ENCODE measurements at regions not wholly inside any gene's neighbourhood (a gene's known extent, or its start where the extent isn't known, plus 50 kb on each side); places are given as distances from the start of the nearest gene placed in this dataset.
"Not testable (repeated sequence)": the region's sequence is repeated elsewhere in the genome, so short reads cannot be mapped to it uniquely, and the experiment has no call there.

GRCh38 chr11:29231991-29232390 is 784.8 kb downstream of the KCNA4 start:
- DNase-seq, result no peak

- no peak for DNase-seq
Measured at GRCh38 chr11:29231586-29231985, 785.2 kb downstream of the KCNA4 start.

DNA sequence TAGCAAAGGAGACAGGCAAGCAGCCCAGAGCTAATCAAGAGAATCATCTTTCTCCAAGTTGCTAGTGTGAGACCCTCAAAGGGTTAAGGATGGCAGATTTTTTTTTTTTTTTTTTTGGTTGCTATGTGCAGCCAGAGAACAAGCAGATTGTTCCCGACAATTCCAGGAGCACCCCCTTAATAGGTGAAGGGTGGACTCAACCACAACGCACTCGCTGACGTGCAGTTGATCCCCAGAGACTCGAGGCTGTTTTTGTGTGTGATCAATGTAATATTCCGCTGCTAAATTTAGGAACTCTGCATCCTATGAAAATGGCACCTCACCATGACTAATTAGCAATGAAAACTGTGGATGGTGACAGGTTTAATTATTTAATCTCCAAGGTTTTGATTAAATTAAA is 789.0 kb downstream of the KCNA4 start:
- DNase-seq, result no peak

DNA sequence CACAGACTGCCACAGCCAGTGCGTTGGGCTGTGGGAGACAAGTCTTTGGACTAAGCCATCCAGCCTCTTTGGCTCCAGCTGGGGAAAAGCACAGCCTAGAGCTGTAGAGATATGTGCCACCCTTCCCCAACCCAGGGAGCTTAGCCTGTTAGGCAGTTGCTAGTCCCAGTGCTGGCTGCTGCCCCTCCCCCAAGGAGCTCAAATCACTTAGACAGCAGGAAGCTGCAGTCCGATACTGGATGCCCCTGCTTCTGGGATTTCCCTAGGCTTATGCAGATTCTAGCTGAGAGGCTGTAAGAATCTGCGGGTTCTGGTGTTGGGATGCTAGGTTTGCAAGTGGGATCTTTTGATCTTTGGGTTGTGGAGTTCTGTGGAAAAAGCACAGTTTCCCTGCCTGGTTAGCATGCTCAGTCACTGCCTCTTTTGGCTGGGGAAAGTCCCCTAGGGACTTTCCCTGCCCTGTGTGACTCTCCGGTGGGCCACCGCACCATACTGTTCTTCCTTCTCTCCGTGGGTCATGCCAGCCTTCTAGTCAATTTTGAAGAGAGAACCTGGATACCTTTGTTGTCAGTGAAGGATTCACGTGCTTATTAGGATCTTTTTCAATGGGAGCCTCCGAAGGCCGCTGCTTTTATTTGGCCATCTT is 792.0 kb downstream of the KCNA4 start:
- DNase-seq, result no peak

- DNase-seq, result not testable (repeated sequence)
Measured at GRCh38 chr11:29219531-29219930, 797.3 kb downstream of the KCNA4 start.

DNA sequence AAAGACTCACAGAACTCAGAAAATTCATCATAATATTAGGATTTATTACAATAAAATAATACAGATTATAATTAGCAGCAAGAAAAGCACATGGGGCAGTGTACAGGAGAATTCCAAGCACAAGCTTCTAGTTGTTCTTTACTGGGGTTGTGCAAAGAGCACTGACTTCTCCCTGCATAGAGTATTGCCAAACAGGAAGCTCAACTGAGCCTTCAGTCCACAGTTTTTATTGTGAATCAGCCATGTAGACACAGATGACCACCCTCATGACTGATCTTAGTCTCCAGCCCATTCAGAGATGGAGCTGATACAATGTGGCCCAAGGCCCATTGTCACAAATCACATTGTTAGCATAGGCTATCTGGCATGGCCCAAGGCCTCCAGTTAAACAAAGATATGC is 798.9 kb downstream of the KCNA4 start:
- DNase-seq, result no peak

GRCh38 chr11:29214833-29215232 is 802.0 kb downstream of the KCNA4 start:
- DNase-seq, result no peak

GRCh38 chr11:29211202-29211601 is 805.6 kb downstream of the KCNA4 start:
- DNase-seq, result no peak

DNA sequence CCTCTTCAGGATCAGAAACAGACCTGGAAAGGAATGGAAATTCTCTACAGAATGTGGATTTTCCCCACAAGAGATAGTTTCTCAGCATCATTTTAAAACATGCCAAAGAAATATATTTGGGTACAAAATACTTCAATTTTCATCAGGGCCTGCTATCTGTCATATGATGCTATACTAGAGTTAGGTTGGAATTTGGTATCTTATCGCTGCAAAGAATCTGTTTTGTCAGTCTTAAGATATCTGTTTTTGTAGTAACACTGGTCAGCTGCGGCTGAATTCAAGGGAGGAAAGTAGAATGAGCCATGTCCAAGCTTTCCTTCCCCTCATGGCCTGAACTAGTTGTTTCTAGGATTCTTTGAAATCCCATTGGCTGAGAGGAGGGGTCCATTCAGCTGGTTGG is 806.4 kb downstream of the KCNA4 start:
- no peak for DNase-seq

DNA sequence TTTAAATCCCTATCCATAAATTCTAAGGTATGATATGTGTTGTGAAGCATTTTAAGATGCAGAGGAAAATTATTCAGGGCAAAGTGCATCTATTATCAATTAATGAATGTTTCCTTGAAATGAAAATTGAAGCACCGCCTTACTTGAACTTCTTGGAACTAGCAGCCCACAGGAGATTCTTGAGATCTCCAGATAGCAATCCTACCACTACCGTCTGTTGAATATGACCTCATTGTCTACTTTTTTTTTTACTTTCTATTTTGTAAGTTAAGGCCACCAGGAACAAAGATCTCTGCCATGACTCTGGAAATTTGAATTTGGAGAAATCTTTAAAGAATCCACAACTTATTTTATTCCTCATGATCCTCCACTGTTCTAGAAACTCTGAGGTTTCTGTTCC is 808.7 kb downstream of the KCNA4 start:
- no peak for DNase-seq

- DNase-seq, result no peak
Measured at GRCh38 chr11:29200791-29201562, 815.9 kb downstream of the KCNA4 start.

GRCh38 chr11:29190313-29190712 is 826.5 kb downstream of the KCNA4 start:
- DNase-seq, result no peak

DNA sequence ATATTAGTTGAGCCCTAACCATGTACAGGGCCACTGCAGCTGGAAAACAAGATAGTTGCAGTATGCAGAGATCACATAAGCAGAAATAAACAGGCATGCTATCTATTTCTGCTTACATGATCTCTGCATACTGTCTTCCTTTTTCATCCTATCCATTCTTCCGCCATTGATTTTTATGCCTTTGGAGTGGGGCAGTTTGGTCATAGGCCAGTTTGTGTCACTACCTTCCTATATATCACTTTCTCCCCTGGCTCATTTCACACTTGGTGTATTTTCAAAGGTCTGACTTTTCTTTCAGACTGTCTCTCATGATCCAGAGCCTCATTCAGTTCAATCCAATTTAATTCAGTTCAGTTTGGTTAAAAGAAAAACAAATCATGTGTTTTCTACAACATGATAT is 829.6 kb downstream of the KCNA4 start:
- DNase-seq, result no peak

GRCh38 chr11:29184939-29185890 is 831.6 kb downstream of the KCNA4 start:
- DNase-seq, result no peak

DNA sequence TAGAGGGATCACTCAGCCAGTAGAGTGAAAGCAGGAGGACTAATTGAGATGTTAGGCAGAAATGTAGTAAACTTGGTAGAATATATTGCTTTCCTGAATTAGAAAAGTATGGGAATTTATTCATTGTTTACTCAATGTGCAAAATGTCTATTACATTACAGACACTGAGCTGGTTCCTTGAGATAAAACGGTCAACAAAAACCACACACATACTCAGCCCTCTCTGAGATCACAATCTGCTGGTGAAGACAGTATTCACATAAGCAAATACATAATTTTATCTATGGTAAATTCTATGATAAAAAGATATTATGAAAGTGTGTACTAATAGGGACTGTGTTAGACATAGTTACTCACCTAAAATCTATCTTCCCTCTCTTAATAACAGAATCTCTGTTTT is 833.5 kb downstream of the KCNA4 start:
- DNase-seq, result no peak

GRCh38 chr11:29173660-29174062 is 843.2 kb downstream of the KCNA4 start:
- no peak for DNase-seq

DNA sequence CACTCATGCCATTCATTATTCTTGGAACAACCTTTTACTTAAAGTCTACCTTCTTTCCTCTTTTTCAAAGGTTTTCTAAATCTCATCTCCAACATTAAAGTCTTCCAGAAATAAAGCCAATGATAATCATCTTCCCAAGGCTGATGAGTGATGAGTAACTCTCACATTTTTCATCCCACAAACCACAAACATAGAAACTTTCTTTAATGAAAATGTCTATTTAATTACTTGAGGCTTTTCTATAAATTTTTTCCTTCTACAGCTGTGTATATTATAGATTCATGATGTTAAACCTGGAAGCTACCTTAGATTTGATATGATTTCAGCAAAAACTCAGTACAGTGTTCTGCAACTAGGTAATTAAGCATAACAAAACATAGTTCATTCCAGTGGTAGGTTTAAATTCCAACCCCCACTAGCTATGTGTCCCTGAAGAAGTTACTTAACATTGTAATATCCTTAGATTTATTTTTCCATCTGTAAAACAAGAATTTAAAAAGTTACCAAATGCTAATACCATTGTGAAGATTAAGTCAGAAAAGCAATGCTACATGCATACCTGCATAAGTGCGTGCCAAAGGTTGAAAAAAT is 845.4 kb downstream of the KCNA4 start:
- no peak for DNase-seq

- DNase-seq, result peak; percentile 96
Measured at GRCh38 chr11:29166306-29166705, 850.5 kb downstream of the KCNA4 start.

GRCh38 chr11:29163231-29163630 is 853.6 kb downstream of the KCNA4 start:
- DNase-seq, result no peak

DNA sequence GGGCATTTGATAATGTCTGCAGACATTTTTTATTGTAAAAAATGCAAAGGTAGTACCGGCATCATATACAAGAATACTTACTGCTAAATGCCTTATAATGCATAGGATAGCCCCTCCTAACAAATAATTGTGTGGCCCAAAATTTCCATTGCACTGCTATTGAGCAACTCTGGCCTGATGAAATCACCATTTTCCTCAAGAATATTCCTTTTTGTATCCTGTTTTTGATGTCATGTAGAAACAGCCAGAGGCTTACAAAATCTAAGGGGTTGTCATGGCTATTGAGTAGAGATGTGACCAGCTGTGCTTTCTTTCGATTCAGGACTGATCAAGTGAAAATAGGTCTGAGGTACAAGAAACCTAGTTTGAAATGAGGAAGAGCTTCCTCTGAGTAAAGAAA is 854.3 kb downstream of the KCNA4 start:
- DNase-seq, result no peak

DNA sequence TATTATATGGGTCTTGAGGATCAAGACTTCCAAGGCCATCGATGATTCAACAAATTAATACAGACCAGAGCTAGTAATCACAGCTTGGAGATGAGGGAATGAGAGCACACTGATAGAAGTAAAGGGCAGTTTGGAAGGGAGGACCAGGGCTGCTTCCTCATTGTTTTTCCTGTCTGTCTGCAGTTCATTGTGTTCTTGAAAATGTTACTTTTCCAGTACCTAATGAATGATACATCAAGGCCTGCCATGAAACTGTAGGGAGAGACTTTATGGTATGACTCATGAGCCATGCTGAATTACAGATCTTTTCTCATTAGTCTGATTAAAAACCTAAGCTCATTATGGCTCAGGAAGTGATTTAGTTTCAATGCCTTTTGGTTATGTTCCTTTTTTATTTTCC is 855.6 kb downstream of the KCNA4 start:
- no peak for DNase-seq

DNA sequence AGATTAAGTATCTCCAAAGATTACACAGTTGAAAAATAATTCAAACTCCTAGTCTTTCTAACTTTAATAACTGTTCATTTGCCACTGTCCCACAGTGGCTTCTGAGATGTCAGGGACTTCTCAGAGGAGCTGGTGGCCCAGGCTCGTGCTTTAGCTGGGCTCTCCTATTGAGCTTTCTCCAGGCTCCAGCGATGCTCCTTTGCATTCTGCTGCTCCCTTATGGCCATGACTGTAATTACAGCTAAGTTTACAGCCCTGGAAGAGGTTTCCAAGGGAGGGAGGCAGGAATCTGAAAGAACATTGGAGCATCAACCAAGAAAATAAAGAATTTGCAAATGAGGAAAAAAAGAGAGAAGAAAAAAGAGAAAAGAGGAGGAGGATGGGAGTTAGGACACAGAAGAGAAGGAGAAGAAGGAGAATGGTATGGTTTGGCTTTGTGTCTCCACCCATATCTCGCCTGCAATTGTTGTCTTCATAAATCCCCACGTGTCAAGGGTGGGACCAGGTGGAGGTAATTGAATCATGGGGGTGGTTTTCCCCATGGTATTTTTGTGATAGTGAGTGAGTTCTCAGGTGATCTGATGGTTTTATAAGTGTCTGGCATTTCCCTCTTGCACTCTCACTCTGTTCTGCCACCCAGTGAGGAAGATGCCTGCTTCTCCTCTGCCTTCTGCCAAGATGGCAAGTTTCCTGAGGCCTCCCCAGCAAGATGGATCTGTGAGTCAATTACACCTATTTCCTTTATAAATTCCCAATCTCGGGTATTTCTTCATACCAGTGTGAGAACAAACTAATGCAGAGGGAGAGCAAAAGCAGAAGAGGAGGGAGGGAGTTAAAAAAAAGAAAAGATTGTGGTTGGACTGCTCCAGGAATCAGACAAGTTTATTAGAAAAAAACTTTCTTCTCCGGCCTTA is 857.0 kb downstream of the KCNA4 start:
- DNase-seq, result no peak

Data from NCI-H524 treated with DMSO at 0.1 percent for 48 hours (cell line).